K562 (cell line): ENCODE measurements at regions not wholly inside any gene's neighbourhood (a gene's known extent, or its start where the extent isn't known, plus 50 kb on each side); places are given as distances from the start of the nearest gene placed in this dataset.

ENCODE experiments used
- ATAC-seq: fragments of 200-7000 bp; cut with Tn5 transposase; 3 replicates; pipeline ENCODE4 v1.9.1; 2020; ENCODE audit warnings: moderate library complexity
- BruUV-seq: library from RNA; stranded (reverse); fragments of 400-500 nt; replicated peaks from 2 replicates; lab custom pipeline; 2021; lab: Mats Ljungman, UMichigan
- CTCF ChIA-PET: fragments of 300-600 bp; formaldehyde crosslinking; extraction: SDS; loops from one replicate; lab custom pipeline; 2021; ENCODE audit warnings: low intra/inter-chr PET ratio; lab: Yijun Ruan, JAX
- POLR2A ChIA-PET: fragments of 300-600, 350-650 bp; sonication (Branson Sonifier 250); formaldehyde crosslinking; extraction: SDS; loops from one replicate; lab custom pipeline; 2021; ENCODE audit warnings: antibody characterized with exemption, inconsistent platforms; lab: Yijun Ruan, JAX
- DNase-seq, 4 experiments: peaks; one replicate each; pipeline versions ENCODE4 v3.0.0 to v3.0.0-alpha.2; 2011 to 2018; ENCODE audit warnings: low spot score in 3 of 4, mixed read lengths in 3 of 4; ENCODE audit errors: extremely low read depth in 1 of 4
- FAIRE-seq: peaks from 2 replicates; lab custom pipeline; 2011; peaks lifted over from hg19 to GRCh38; lab: Jason Lieb, UNC
- H2AFZ ChIP-seq: 2 replicates; pipeline ENCODE4 v1.6.0; 2011; ENCODE audit warnings: low read depth, low read length, control low read depth, inconsistent platforms
- H3K27ac ChIP-seq: fragments of 200-600 bp; 3 replicates; pipeline ENCODE4 v1.8.0; 2011; ENCODE audit warnings: low read depth, mild to moderate bottlenecking, control low read depth, inconsistent platforms, low read length, moderate library complexity, mixed read lengths; ENCODE audit errors: extremely low read depth
- H3K27me3 ChIP-seq, 2 experiments: fragments of 300-600 bp in 1 of 2; 2 replicates in 1 of 2; 3 replicates in 1 of 2; pipeline versions ENCODE4 v1.6.0 to v1.8.0; 2011; ENCODE audit warnings: inconsistent platforms in 2 of 2, low read length in 2 of 2, mild to moderate bottlenecking in 1 of 2, mixed read lengths in 1 of 2, moderate library complexity in 1 of 2; ENCODE audit not compliant: control insufficient read depth in 2 of 2, insufficient read depth in 2 of 2
- H3K36me3 ChIP-seq: fragments of 300-600 bp; 3 replicates; pipeline ENCODE4 v1.8.0; 2011; ENCODE audit warnings: mild to moderate bottlenecking, low read length, inconsistent platforms; ENCODE audit not compliant: control insufficient read depth, insufficient read depth
- H3K4me1 ChIP-seq, 2 experiments: fragments of 200-600 bp in 1 of 2; replicated peaks in 1 of 2; 2 replicates in 1 of 2; 3 replicates in 1 of 2; pipeline versions ENCODE4 v1.5.1 to v1.8.0; 2011; ENCODE audit warnings: inconsistent platforms in 2 of 2, low read length in 2 of 2, mild to moderate bottlenecking in 1 of 2, mixed read lengths in 1 of 2, moderate library complexity in 1 of 2; ENCODE audit not compliant: control insufficient read depth in 2 of 2, insufficient read depth in 2 of 2
- H3K4me2 ChIP-seq: 2 replicates; pipeline ENCODE4 v1.6.1; 2011; ENCODE audit warnings: low read length, control low read depth, inconsistent platforms, mixed read lengths; ENCODE audit not compliant: insufficient read depth
- H3K4me3 ChIP-seq: fragments of 200-600 bp; sonication (generic), shearing (Covaris generic); 2 replicates; pipeline ENCODE4 v1.5.1; 2016; ENCODE audit warnings: control low read depth, inconsistent platforms
- H3K79me2 ChIP-seq: fragments of 200-600 bp; 3 replicates; pipeline ENCODE4 v1.8.0; 2011; ENCODE audit warnings: low read length, inconsistent platforms; ENCODE audit not compliant: control insufficient read depth, insufficient read depth
- H3K9ac ChIP-seq, 2 experiments: 2 replicates each; pipeline versions ENCODE4 v1.6.0 to v1.6.1; 2011; ENCODE audit warnings: low read depth in 2 of 2, low read length in 2 of 2, control low read depth in 1 of 2, inconsistent platforms in 1 of 2, mild to moderate bottlenecking in 1 of 2, mixed read lengths in 1 of 2; ENCODE audit not compliant: insufficient read depth in 1 of 2
- H3K9me1 ChIP-seq: one replicate; pipeline ENCODE4 v1.6.0; 2011; ENCODE audit warnings: inconsistent platforms, mild to moderate bottlenecking, low read length, moderate library complexity; ENCODE audit not compliant: control insufficient read depth, insufficient read depth
- H3K9me3 ChIP-seq: replicated peaks from 2 replicates; pipeline ENCODE4 v1.5.1; 2011; ENCODE audit warnings: low read depth, low read length, inconsistent platforms; ENCODE audit not compliant: control insufficient read depth, insufficient read depth
- H4K20me1 ChIP-seq: replicated peaks from 2 replicates; pipeline ENCODE4 v1.6.1; 2011; ENCODE audit warnings: low read length, inconsistent platforms, mixed read lengths; ENCODE audit not compliant: control insufficient read depth, insufficient read depth
- CBX8 ChIP-seq: fragments of 200-600 bp; sonication (generic); IDR thresholded peaks from 2 replicates; pipeline ENCODE4 v1.6.1; 2012; ENCODE audit warnings: borderline replicate concordance, mixed run types, low read depth, mild to moderate bottlenecking, moderate library complexity, mixed read lengths, low read length, control low read depth, inconsistent platforms; ENCODE audit not compliant: poor library complexity, severe bottlenecking; ENCODE audit errors: extremely low read depth
- CEBPB ChIP-seq: fragments of 450-650 bp; IDR thresholded peaks from 2 replicates; pipeline ENCODE4 v1.6.1; 2016; ENCODE audit warnings: missing genetic modification characterization, missing compliant biosample characterization
- ETV6 ChIP-seq, 3 experiments: fragments of 150-350 bp in 1 of 3; sonication (generic) in 1 of 3; formaldehyde crosslinking in 1 of 3; IDR thresholded peaks; 2 replicates each; pipeline versions ENCODE4 v1.6.1 to v1.8.0; 2014 to 2022; ENCODE audit warnings: borderline replicate concordance in 2 of 3, low read depth in 2 of 3, antibody characterized with exemption in 1 of 3, low read length in 1 of 3, mild to moderate bottlenecking in 1 of 3, missing genetic modification reagents in 1 of 3
- FUS ChIP-seq: fragments of 200-400 bp; formaldehyde crosslinking; optimal IDR thresholded peaks from 2 replicates; pipeline ENCODE3; 2017; ENCODE audit warnings: low read depth, low read length
- HDAC6 ChIP-seq: IDR thresholded peaks from 2 replicates; pipeline ENCODE4 v1.6.1; 2012; ENCODE audit warnings: low read depth, mild to moderate bottlenecking, control low read depth, inconsistent platforms, low read length, moderate library complexity
- MTA2 ChIP-seq: fragments of 450-650 bp; IDR thresholded peaks from 2 replicates; pipeline ENCODE4 v1.6.1; 2016; ENCODE audit warnings: low read depth
- NELFE ChIP-seq: IDR thresholded peaks from 2 replicates; pipeline ENCODE4 v1.6.1; 2011; ENCODE audit warnings: mild to moderate bottlenecking; ENCODE audit not compliant: insufficient read depth, insufficient read length
- POLR2G ChIP-seq: fragments of 200-400 bp; formaldehyde crosslinking; IDR thresholded peaks from 2 replicates; pipeline ENCODE4 v1.6.1; 2017; ENCODE audit warnings: low read depth, mild to moderate bottlenecking, antibody characterized with exemption, low read length, moderate library complexity
- SETDB1 ChIP-seq: IDR thresholded peaks from one replicate; pipeline ENCODE4 v1.6.1; 2012; ENCODE audit warnings: low read length, control low read depth, inconsistent platforms
- TRIM28 ChIP-seq: fragments of 450-650 bp; IDR thresholded peaks from 2 replicates; pipeline ENCODE4 v1.6.1; 2017
- ZNF143 ChIP-seq: sonication (generic); formaldehyde crosslinking; IDR thresholded peaks from 2 replicates; pipeline ENCODE4 v1.9.0; 2022; ENCODE audit warnings: mild to moderate bottlenecking, missing genetic modification reagents
- ZNF197 ChIP-seq: fragments of 200-800 bp; sonication (Bioruptor generic); IDR thresholded peaks from 2 replicates; pipeline ENCODE4 v1.6.1; 2016; ENCODE audit warnings: low read depth, missing genetic modification characterization, missing compliant biosample characterization
- ZNF280A ChIP-seq: fragments of 450-650 bp; IDR thresholded peaks from 2 replicates; pipeline ENCODE4 v1.6.1; 2018; ENCODE audit warnings: mild to moderate bottlenecking, low read depth; ENCODE audit not compliant: partially characterized antibody
- ZNF57 ChIP-seq: fragments of 450-650 bp; formaldehyde crosslinking; IDR thresholded peaks from 2 replicates; pipeline ENCODE4 v1.4.0; 2020; ENCODE audit warnings: mild to moderate bottlenecking, moderate library complexity
- ZNF668 ChIP-seq: fragments of 250-450 bp; sonication (Bioruptor Pico); IDR thresholded peaks from 2 replicates; pipeline ENCODE4 v1.8.0; 2022; ENCODE audit warnings: mild to moderate bottlenecking, inconsistent platforms
- ZNF707 ChIP-seq: fragments of 250-450 bp; sonication (Bioruptor Pico); conservative IDR thresholded peaks from 2 replicates; pipeline ENCODE4 v1.8.0; 2022; ENCODE audit warnings: inconsistent platforms, mild to moderate bottlenecking, moderate library complexity
- ZNF780A ChIP-seq: fragments of 250-450 bp; sonication (Bioruptor Pico); IDR thresholded peaks from 2 replicates; pipeline ENCODE4 v1.5.0; 2021; ENCODE audit warnings: mild to moderate bottlenecking
- WGBS: fragments of 100-300 bp; shearing (Covaris generic); methylation state at CpG from one replicate; pipeline ENCODE4 v1.1.6; 2016; ENCODE audit warnings: low coverage, mixed read lengths; ENCODE audit not compliant: insufficient coverage; ENCODE audit errors: missing lambda C conversion rate; 5-methylcytosine and 5-hydroxymethylcytosine counted together
- in situ Hi-C: fragments of 300-500 bp; cut with MboI; formaldehyde crosslinking; loops from 4 replicates; pipeline ENCODE4 v1.15.0; 2018; ENCODE audit warnings: inconsistent platforms, mixed read lengths
- intact Hi-C: fragments of 100-400 bp; cut with micrococcal nuclease; formaldehyde crosslinking; loops from 2 replicates; pipeline ENCODE4 v1.14.2; 2022
- TF ChIP-seq, protein P1 (sequence below): fragments of 450-650 bp; IDR thresholded peaks from 2 replicates; pipeline ENCODE4 v1.6.1; 2016; ENCODE audit warnings: borderline replicate concordance

- Histone ChIP-seq H4K20me1 (no peaks in the 10 kb centered on the region), H3K79me2 (no peaks in the 10 kb centered on the region)
- in situ Hi-C loops, result no loop called here
- TF ChIP-seq FUS (no peak), CEBPB (tag) (no peak), ZNF57 (CRISPR knock-in tag) (no peak), ZNF668 (CRISPR knock-in tag) (no peak), POLR2G (no peak), ZNF780A (no peak), HDAC6 (no peak), TRIM28 (no peak), SETDB1 (no peak), ZNF280A (no peak), ETV6 (IDR thresholded peaks at IDR 0.05; ENCODE audit: borderline replicate concordance in 1 of 2, low read depth in 2 of 2, low read length in 1 of 2) (no peak), ETV6 (CRISPR knock-in tag; IDR thresholded peaks at IDR 0.05; ENCODE audit: borderline replicate concordance) (no peak), ZNF197 (no peak), ZNF707 (CRISPR knock-in tag) (no peak), NELFE (no peak), MTA2 (no peak), CBX8 (no peak), ZNF143 (CRISPR knock-in tag) (no peak)
- TF ChIP-seq, protein P1, sequence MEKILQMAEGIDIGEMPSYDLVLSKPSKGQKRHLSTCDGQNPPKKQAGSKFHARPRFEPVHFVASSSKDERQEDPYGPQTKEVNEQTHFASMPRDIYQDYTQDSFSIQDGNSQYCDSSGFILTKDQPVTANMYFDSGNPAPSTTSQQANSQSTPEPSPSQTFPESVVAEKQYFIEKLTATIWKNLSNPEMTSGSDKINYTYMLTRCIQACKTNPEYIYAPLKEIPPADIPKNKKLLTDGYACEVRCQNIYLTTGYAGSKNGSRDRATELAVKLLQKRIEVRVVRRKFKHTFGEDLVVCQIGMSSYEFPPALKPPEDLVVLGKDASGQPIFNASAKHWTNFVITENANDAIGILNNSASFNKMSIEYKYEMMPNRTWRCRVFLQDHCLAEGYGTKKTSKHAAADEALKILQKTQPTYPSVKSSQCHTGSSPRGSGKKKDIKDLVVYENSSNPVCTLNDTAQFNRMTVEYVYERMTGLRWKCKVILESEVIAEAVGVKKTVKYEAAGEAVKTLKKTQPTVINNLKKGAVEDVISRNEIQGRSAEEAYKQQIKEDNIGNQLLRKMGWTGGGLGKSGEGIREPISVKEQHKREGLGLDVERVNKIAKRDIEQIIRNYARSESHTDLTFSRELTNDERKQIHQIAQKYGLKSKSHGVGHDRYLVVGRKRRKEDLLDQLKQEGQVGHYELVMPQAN, result no peak
- TF ChIP-seq, all 486 proteins: peak for 0
- H3K4me2 ChIP-seq, result no peak overlapping the region
- no peaks in the 10 kb centered on the region for H3K9me1 ChIP-seq
- no peaks in the 10 kb centered on the region for H3K36me3 ChIP-seq
- no peaks in the 10 kb centered on the region for H3K4me1 ChIP-seq
- POLR2A ChIA-PET, result interaction anchor here (0.5 kb wide), 1 partner anchor 1515 kb away, joined by 4 read pairs; no protein-coding TSS in a partner anchor
- no peak for FAIRE-seq
- 1% methylated on average over 7 of the region's 7 CpGs for whole genome bisulfite sequencing
- intact Hi-C loops, result no loop called here
- no peak overlapping the region for H2AFZ ChIP-seq
- no peak for ATAC-seq
- H3K27me3 ChIP-seq, result peaks cover 7 to 29% of the 10 kb centered on the region in 2 experiments; a peak in 4 of 5 replicates
- CTCF ChIA-PET, result no interaction called here
- H3K27ac ChIP-seq, result no peak overlapping the region
- no peaks in the 10 kb centered on the region for H3K9me3 ChIP-seq
- BruUV-seq, result no TSS peak
- no peak overlapping the region for H3K4me3 ChIP-seq
- DNase-seq, result no peak
- no peak overlapping the region for H3K9ac ChIP-seq
Measured at GRCh38 chr10:2831509-2831908, 235.8 kb upstream of the PFKP start.
